Kidney (tissue), 13 donors: ENCODE measurements at regions not wholly inside any gene's neighbourhood (a gene's known extent, or its start where the extent isn't known, plus 50 kb on each side); places are given as distances from the start of the nearest gene placed in this dataset.
A peak's percentile ranks its signal among the peaks of the same experiment; 100 is the strongest.

ENCODE experiments used
- DNase-seq, 5 donors: peaks; one replicate each; pipeline ENCODE4 v3.0.0-alpha.2; 2013 to 2020
- FAIRE-seq: peaks from 2 replicates; lab custom pipeline; 2012; peaks lifted over from hg19 to GRCh38; lab: Jason Lieb, UNC
- H3K27ac ChIP-seq, 2 donors: one replicate each; pipeline ENCODE4 v1.7.0; 2013; ENCODE audit warnings: low read depth in 2 of 2, low read length in 2 of 2, inconsistent platforms in 1 of 2
- H3K27me3 ChIP-seq: one replicate; pipeline ENCODE4 v1.7.1; 2013; ENCODE audit warnings: low read length, inconsistent platforms; ENCODE audit not compliant: control insufficient read depth, insufficient read depth
- H3K36me3 ChIP-seq, 3 donors: one replicate each; pipeline versions ENCODE4 v1.7.0 to v1.7.1; 2013; ENCODE audit warnings: low read length in 3 of 3, control low read depth in 1 of 3, inconsistent platforms in 1 of 3; ENCODE audit not compliant: insufficient read depth in 3 of 3, control insufficient read depth in 2 of 3
- H3K4me1 ChIP-seq, 3 donors: one replicate each; pipeline versions ENCODE4 v1.7.0 to v1.7.1; 2013; ENCODE audit warnings: low read length in 3 of 3, inconsistent platforms in 1 of 3, low read depth in 1 of 3; ENCODE audit not compliant: control insufficient read depth in 2 of 3, insufficient read depth in 2 of 3
- H3K4me3 ChIP-seq, 3 donors: one replicate each; pipeline versions ENCODE4 v1.7.0 to v1.8.1; 2013; ENCODE audit warnings: low read length in 3 of 3, control low read depth in 1 of 3, inconsistent platforms in 1 of 3
- H3K9ac ChIP-seq, 3 donors: one replicate each; pipeline versions ENCODE4 v1.7.0 to v1.7.1; 2013; ENCODE audit warnings: low read length in 3 of 3, control low read depth in 1 of 3, inconsistent platforms in 1 of 3
- H3K9me3 ChIP-seq, 3 donors: one replicate each; pipeline versions ENCODE4 v1.7.0 to v1.7.1; 2013; ENCODE audit warnings: low read length in 3 of 3, control low read depth in 1 of 3, inconsistent platforms in 1 of 3; ENCODE audit not compliant: control insufficient read depth in 2 of 3, insufficient read depth in 1 of 3
- CTCF ChIP-seq: IDR thresholded peaks from 3 replicates; pipeline ENCODE4 v1.5.1; 2012; ENCODE audit warnings: mild to moderate bottlenecking, moderate library complexity, borderline replicate concordance; ENCODE audit not compliant: insufficient read depth; ENCODE audit errors: extremely low read depth
- intact Hi-C: fragments of 100-400 bp; cut with DNase I; formaldehyde crosslinking; loops from one replicate; pipeline ENCODE4 v1.11.1; 2022
- donor health status: control.
- donor health status: control.
- donor health status: control.
- donor health status: control.
- donor health status: control.
- donor health status: DM: yes; HTN: yes; CAD: no.
- donor health status: Normal renal cell carcinoma (clear cell type).

DNA sequence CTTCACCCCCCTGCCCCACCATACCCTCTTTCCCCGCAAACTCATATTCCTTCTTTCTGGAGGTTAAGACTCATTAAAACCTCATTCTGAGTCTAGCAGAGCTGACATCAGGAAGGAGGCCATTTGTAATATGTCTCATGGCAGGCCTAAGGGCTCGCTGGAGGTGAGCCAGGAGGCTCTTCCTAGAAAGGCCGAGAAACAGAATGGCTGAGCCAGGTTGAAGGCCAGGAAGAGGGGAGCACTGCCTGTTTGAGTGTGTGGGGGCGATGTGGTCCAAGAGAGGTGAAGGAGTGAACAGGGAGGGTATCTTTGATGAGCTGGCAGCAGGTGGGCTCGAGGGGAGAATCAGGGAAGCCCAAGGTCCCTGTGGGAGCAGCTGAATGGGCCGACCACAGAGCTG, 317.3 kb downstream of the TLE3 start:
- TF ChIP-seq CTCF: no peak
- Histone ChIP-seq H3K4me1 (no peaks in the 10 kb centered on the region), H3K27me3 (no peaks in the 10 kb centered on the region), H3K9me3 (peaks cover 0 to 6% (median 0%) of the 10 kb centered on the region in 3 donors), H3K4me3 (no peak overlapping the region), H3K9ac (no peak overlapping the region), H3K36me3 (no peaks in the 10 kb centered on the region), H3K27ac (no peak overlapping the region)
- FAIRE-seq: no peak
- DNase-seq: peak in 1 of 5 donors; percentile 37
- intact Hi-C loops: no loop called here

GRCh38 chr15:69780981-69781380, 316.7 kb downstream of the TLE3 start:
- no peak overlapping the region for H3K9ac ChIP-seq
- no peaks in the 10 kb centered on the region for H3K4me1 ChIP-seq
- DNase-seq (no peak), FAIRE-seq (no peak)
- no peak overlapping the region for H3K4me3 ChIP-seq
- no peaks in the 10 kb centered on the region for H3K36me3 ChIP-seq
- H3K27me3 ChIP-seq: no peaks in the 10 kb centered on the region
- no peak for TF ChIP-seq CTCF
- intact Hi-C loops: no loop called here
- no peak overlapping the region for H3K27ac ChIP-seq
- H3K9me3 ChIP-seq: peaks cover 0 to 6% (median 0%) of the 10 kb centered on the region in 3 donors

- FAIRE-seq: no peak
- Histone ChIP-seq H3K4me1 (no peaks in the 10 kb centered on the region), H3K4me3 (no peak overlapping the region), H3K9me3 (peaks cover 0 to 6% (median 0%) of the 10 kb centered on the region in 3 donors), H3K27me3 (no peaks in the 10 kb centered on the region), H3K36me3 (no peaks in the 10 kb centered on the region), H3K9ac (no peak overlapping the region), H3K27ac (no peak overlapping the region)
- no peak for TF ChIP-seq CTCF
- intact Hi-C loops: no loop called here
- DNase-seq: no peak
Observed at GRCh38 chr15:69781411-69782125, 316.1 kb downstream of the TLE3 start.
